OCI-M2 (cell line): ENCODE measurements at regions not wholly inside any gene's neighbourhood (a gene's known extent, or its start where the extent isn't known, plus 50 kb on each side); places are given as distances from the start of the nearest gene placed in this dataset.
"Not testable (repeated sequence)": the region's sequence is repeated elsewhere in the genome, so short reads cannot be mapped to it uniquely, and the experiment has no call there.

ENCODE experiments used
- DNase-seq: peaks from one replicate; lab custom pipeline; 2025; ENCODE audit not compliant: unreplicated experiment; lab: John Stamatoyannopoulos, UW

GRCh38 chr14:30156571-30156970 is 228.9 kb upstream of the PRKD1 start:
- DNase-seq: no peak

- DNase-seq: no peak
These were observed 230.7 kb upstream of the PRKD1 start for GRCh38 chr14:30158299-30158698.

GRCh38 chr14:30159374-30159773 is 231.7 kb upstream of the PRKD1 start:
- no peak for DNase-seq

GRCh38 chr14:30160608-30161007 is 233.0 kb upstream of the PRKD1 start:
- DNase-seq: no peak

GRCh38 chr14:30162066-30162465 is 234.4 kb upstream of the PRKD1 start:
- DNase-seq: no peak

- no peak for DNase-seq
These were observed 237.6 kb upstream of the PRKD1 start for GRCh38 chr14:30165255-30165654.

GRCh38 chr14:30177781-30178180 is 250.1 kb upstream of the PRKD1 start:
- no peak for DNase-seq

GRCh38 chr14:30179381-30180130 is 251.9 kb upstream of the PRKD1 start:
- DNase-seq: no peak

GRCh38 chr14:30180219-30180618 is 252.6 kb upstream of the PRKD1 start:
- DNase-seq: no peak

- no peak for DNase-seq
These were observed 258.2 kb upstream of the PRKD1 start for GRCh38 chr14:30185832-30186231.

- no peak for DNase-seq
These were observed 264.1 kb upstream of the PRKD1 start for GRCh38 chr14:30191639-30192279.

- DNase-seq: no peak
These were observed 265.5 kb upstream of the PRKD1 start for GRCh38 chr14:30193101-30193500.

GRCh38 chr14:30193845-30194501 is 266.3 kb upstream of the PRKD1 start:
- no peak for DNase-seq

- no peak for DNase-seq
These were observed 267.1 kb upstream of the PRKD1 start for GRCh38 chr14:30194741-30195148.

- DNase-seq: no peak
These were observed 268.3 kb upstream of the PRKD1 start for GRCh38 chr14:30195941-30196340.

- DNase-seq: no peak
These were observed 269.2 kb upstream of the PRKD1 start for GRCh38 chr14:30196861-30197260.

- not testable (repeated sequence) for DNase-seq
These were observed 271.1 kb upstream of the PRKD1 start for GRCh38 chr14:30198720-30199119.

- DNase-seq: no peak
These were observed 276.9 kb upstream of the PRKD1 start for GRCh38 chr14:30204431-30204980.

- no peak for DNase-seq
These were observed 281.5 kb upstream of the PRKD1 start for GRCh38 chr14:30209136-30209535.

GRCh38 chr14:30210630-30211029 is 283.0 kb upstream of the PRKD1 start:
- no peak for DNase-seq

- DNase-seq: no peak
These were observed 283.7 kb upstream of the PRKD1 start for GRCh38 chr14:30211326-30211725.

GRCh38 chr14:30214014-30214413 is 286.4 kb upstream of the PRKD1 start:
- DNase-seq: no peak
